ENCODE measurements at regions not wholly inside any gene's neighbourhood (a gene's known extent, or its start where the extent isn't known, plus 50 kb on each side); places are given as distances from the start of the nearest gene placed in this dataset.

DNA sequence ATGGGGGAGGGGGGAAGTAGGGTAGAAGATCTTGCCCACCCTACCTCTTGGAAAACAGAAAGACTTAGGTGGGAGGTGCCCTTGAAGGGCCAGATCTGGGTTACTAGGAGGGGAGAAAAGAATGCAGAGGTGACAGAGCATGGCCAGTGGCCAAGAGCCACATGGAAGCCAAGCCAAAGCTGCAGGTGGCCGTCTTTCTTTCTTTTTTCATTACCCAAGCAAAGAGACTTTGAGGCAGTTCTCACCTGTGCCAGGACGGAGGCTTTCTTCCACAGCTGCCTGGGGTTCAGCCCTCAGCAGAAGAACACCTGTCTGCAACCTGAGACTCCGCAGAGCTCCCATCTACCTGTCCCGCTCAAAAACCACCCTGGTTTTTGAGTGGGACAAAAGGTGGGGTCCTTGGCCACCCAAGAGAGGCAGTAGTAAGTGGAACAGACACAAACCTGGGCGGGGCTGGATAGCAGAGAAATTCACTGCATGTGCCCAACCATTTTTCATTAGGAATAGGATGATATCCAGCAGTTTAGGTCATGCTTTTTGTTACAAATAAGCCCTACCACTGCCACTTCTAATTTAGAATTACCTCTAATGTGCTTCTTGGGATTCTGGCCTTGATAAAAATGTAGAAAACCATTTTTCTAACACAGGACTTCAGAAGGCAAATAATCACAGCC is 116.5 kb downstream of the DYRK2 start:
- TF ChIP-seq, protein P1, sequence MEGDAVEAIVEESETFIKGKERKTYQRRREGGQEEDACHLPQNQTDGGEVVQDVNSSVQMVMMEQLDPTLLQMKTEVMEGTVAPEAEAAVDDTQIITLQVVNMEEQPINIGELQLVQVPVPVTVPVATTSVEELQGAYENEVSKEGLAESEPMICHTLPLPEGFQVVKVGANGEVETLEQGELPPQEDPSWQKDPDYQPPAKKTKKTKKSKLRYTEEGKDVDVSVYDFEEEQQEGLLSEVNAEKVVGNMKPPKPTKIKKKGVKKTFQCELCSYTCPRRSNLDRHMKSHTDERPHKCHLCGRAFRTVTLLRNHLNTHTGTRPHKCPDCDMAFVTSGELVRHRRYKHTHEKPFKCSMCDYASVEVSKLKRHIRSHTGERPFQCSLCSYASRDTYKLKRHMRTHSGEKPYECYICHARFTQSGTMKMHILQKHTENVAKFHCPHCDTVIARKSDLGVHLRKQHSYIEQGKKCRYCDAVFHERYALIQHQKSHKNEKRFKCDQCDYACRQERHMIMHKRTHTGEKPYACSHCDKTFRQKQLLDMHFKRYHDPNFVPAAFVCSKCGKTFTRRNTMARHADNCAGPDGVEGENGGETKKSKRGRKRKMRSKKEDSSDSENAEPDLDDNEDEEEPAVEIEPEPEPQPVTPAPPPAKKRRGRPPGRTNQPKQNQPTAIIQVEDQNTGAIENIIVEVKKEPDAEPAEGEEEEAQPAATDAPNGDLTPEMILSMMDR (IDR thresholded peaks at IDR 0.05 in 8 of 11, conservative IDR thresholded peaks at IDR 0.05 in 3 of 11): no peak
- no peak for TF ChIP-seq POLR2A (IDR thresholded peaks at IDR 0.05)

Measured in spleen (tissue), 7 donors.